HCT116 (cell line): ENCODE measurements at regions not wholly inside any gene's neighbourhood (a gene's known extent, or its start where the extent isn't known, plus 50 kb on each side); places are given as distances from the start of the nearest gene placed in this dataset.

Source experiments
- ATAC-seq: fragments of 200-7000 bp; cut with Tn5 transposase; 2 replicates; pipeline ENCODE4 v1.9.1; 2020; ENCODE audit warnings: mild to moderate bottlenecking, moderate library complexity
- BruUV-seq: library from RNA; stranded (reverse); fragments of 400-500 nt; replicated peaks from 2 replicates; lab custom pipeline; 2021; lab: Mats Ljungman, UMichigan
- CTCF ChIA-PET: fragments of 300-600 bp; sonication (Branson Sonifier 250); formaldehyde crosslinking; loops from one replicate; lab custom pipeline; 2021; ENCODE audit warnings: antibody characterized with exemption; lab: Charles Lee
- POLR2A ChIA-PET: fragments of 300-600, 350-600 bp; sonication (Branson Sonifier 250); formaldehyde crosslinking; loops from one replicate; lab custom pipeline; 2021; ENCODE audit warnings: antibody characterized with exemption; lab: Charles Lee
- RAD21 ChIA-PET, 2 experiments: fragments of 300-600 bp; sonication (Branson Sonifier 250); formaldehyde crosslinking; loops; one replicate each; lab custom pipeline; 2023; ENCODE audit warnings: low total read pairs in 2 of 2; ENCODE audit not compliant: uncharacterized antibody in 2 of 2, unreplicated experiment in 2 of 2, low non-redundant PET in 1 of 2; lab: Charles Lee
- DNase-seq: peaks from one replicate; pipeline ENCODE4 v3.0.0-alpha.2; 2010; ENCODE audit warnings: low read depth, low spot score
- H2AFZ ChIP-seq: fragments of 200-600 bp; shearing (Covaris generic), sonication (generic); 2 replicates; pipeline ENCODE4 v1.6.1; 2017; ENCODE audit warnings: low read depth, mixed run types, mixed read lengths, antibody characterized with exemption, low read length; ENCODE audit not compliant: poor library complexity, severe bottlenecking
- H3K27ac ChIP-seq: 2 replicates; pipeline ENCODE4 v1.5.1; 2012; ENCODE audit warnings: low read depth, low read length
- H3K27me3 ChIP-seq: fragments of 200-600 bp; sonication (generic); 2 replicates; pipeline ENCODE4 v1.6.1; 2016; ENCODE audit warnings: mixed run types, low read length, mixed read lengths; ENCODE audit not compliant: insufficient read depth
- H3K36me3 ChIP-seq, 2 experiments: fragments of 200-500 bp in 1 of 2; fragments of 200-600 bp in 1 of 2; sonication (Bioruptor generic) in 1 of 2; sonication (generic) in 1 of 2; 2 replicates each; pipeline versions ENCODE4 v1.5.1 to v1.6.1; 2014 to 2016; ENCODE audit warnings: low read length in 2 of 2, inconsistent platforms in 1 of 2, mixed read lengths in 1 of 2, mixed run types in 1 of 2; ENCODE audit not compliant: insufficient read depth in 2 of 2, control insufficient read depth in 1 of 2
- H3K4me1 ChIP-seq, 2 experiments: fragments of 200-600 bp in 1 of 2; sonication (generic) in 1 of 2; 2 replicates each; pipeline versions ENCODE4 v1.5.1 to v1.6.1; 2012 to 2017; ENCODE audit warnings: low read length in 2 of 2, inconsistent platforms in 1 of 2, mild to moderate bottlenecking in 1 of 2, mixed read lengths in 1 of 2, mixed run types in 1 of 2, moderate library complexity in 1 of 2; ENCODE audit not compliant: insufficient read depth in 2 of 2, control insufficient read depth in 1 of 2
- H3K4me2 ChIP-seq: fragments of 200-600 bp; sonication (generic); 2 replicates; pipeline ENCODE4 v1.6.1; 2017; ENCODE audit warnings: mixed run types, low read length, mixed read lengths
- H3K4me3 ChIP-seq, 2 experiments: fragments of 200-600 bp in 1 of 2; sonication (generic) in 1 of 2; replicated peaks in 1 of 2; 2 replicates each; pipeline ENCODE4 v1.5.1; 2011 to 2016; ENCODE audit warnings: low read length in 2 of 2, control low read depth in 1 of 2, low read depth in 1 of 2, mild to moderate bottlenecking in 1 of 2, mixed read lengths in 1 of 2, mixed run types in 1 of 2
- H3K79me2 ChIP-seq: fragments of 200-600 bp; sonication (generic); 2 replicates; pipeline ENCODE4 v1.6.1; 2017; ENCODE audit warnings: mild to moderate bottlenecking, mixed run types, low read length, moderate library complexity, mixed read lengths; ENCODE audit not compliant: insufficient read depth
- H3K9ac ChIP-seq: fragments of 200-600 bp; sonication (generic); 2 replicates; pipeline ENCODE4 v1.6.1; 2016; ENCODE audit warnings: low read length, mixed read lengths
- H3K9me2 ChIP-seq: fragments of 200-600 bp; sonication (generic), shearing (Covaris generic); 2 replicates; pipeline ENCODE4 v1.6.1; 2017; ENCODE audit warnings: mixed run types, mild to moderate bottlenecking, moderate library complexity; ENCODE audit not compliant: insufficient read depth
- H3K9me3 ChIP-seq, 2 experiments: fragments of 200-500 bp in 1 of 2; fragments of 200-600 bp in 1 of 2; sonication (Bioruptor generic) in 1 of 2; sonication (generic) in 1 of 2; 2 replicates each; pipeline ENCODE4 v1.6.1; 2014 to 2017; ENCODE audit warnings: low read length in 2 of 2, mixed read lengths in 2 of 2, inconsistent platforms in 1 of 2, low read depth in 1 of 2, mild to moderate bottlenecking in 1 of 2, mixed run types in 1 of 2, moderate library complexity in 1 of 2; ENCODE audit not compliant: control insufficient read depth in 1 of 2, insufficient read depth in 1 of 2
- H4K20me1 ChIP-seq: fragments of 200-600 bp; sonication (generic), shearing (Covaris generic); 2 replicates; pipeline ENCODE4 v1.6.1; 2017; ENCODE audit warnings: mixed run types, mild to moderate bottlenecking, moderate library complexity; ENCODE audit not compliant: insufficient read depth
- CBX3 ChIP-seq: IDR thresholded peaks from 2 replicates; pipeline ENCODE4 v1.6.1; 2012; ENCODE audit warnings: low read depth
- CEBPB ChIP-seq: IDR thresholded peaks from 2 replicates; pipeline ENCODE4 v1.6.1; 2012; ENCODE audit warnings: low read depth
- ELF1 ChIP-seq: IDR thresholded peaks from 2 replicates; pipeline ENCODE4 v1.6.1; 2012; ENCODE audit warnings: low read depth, borderline replicate concordance
- EZH2phosphoT487 ChIP-seq: fragments of 200-600 bp; IDR thresholded peaks from 2 replicates; pipeline ENCODE4 v1.6.1; 2018; ENCODE audit warnings: antibody characterized with exemption, borderline replicate concordance
- FOSL1 ChIP-seq: IDR thresholded peaks from 2 replicates; pipeline ENCODE4 v1.6.1; 2012; ENCODE audit warnings: low read depth
- JUND ChIP-seq: IDR thresholded peaks from 2 replicates; pipeline ENCODE4 v1.6.1; 2012
- POLR2AphosphoS5 ChIP-seq: IDR thresholded peaks from 2 replicates; pipeline ENCODE4 v1.6.1; 2011; ENCODE audit warnings: mild to moderate bottlenecking, low read depth, low read length, moderate library complexity
- RAD21 ChIP-seq: IDR thresholded peaks from 2 replicates; pipeline ENCODE4 v1.6.1; 2012; ENCODE audit warnings: low read depth, mild to moderate bottlenecking
- SIN3A ChIP-seq: IDR thresholded peaks from 2 replicates; pipeline ENCODE4 v1.6.1; 2012; ENCODE audit warnings: low read depth
- SP1 ChIP-seq: IDR thresholded peaks from 2 replicates; pipeline ENCODE4 v1.6.1; 2012; ENCODE audit warnings: low read depth
- SRF ChIP-seq: IDR thresholded peaks from 2 replicates; pipeline ENCODE4 v1.6.1; 2012; ENCODE audit warnings: low read depth
- TCF7L2 ChIP-seq: IDR thresholded peaks from 2 replicates; pipeline ENCODE4 v1.7.0; 2011; ENCODE audit warnings: borderline replicate concordance, inconsistent platforms; ENCODE audit not compliant: insufficient read depth, insufficient read length; ENCODE audit errors: extremely low read depth
- YY1 ChIP-seq: IDR thresholded peaks from 2 replicates; pipeline ENCODE4 v1.6.1; 2011; ENCODE audit warnings: low read length, low read depth, moderate library complexity, mild to moderate bottlenecking; ENCODE audit not compliant: insufficient replicate concordance; ENCODE audit errors: extremely low read depth
- ZFX ChIP-seq: fragments of 450-650 bp; IDR thresholded peaks from 2 replicates; pipeline ENCODE4 v1.6.1; 2017
- ZNF274 ChIP-seq: fragments of 200-500 bp; sonication (Bioruptor generic); IDR thresholded peaks from 2 replicates; pipeline ENCODE4 v1.6.1; 2014; ENCODE audit warnings: mild to moderate bottlenecking, low read depth, low read length, inconsistent platforms
- intact Hi-C: fragments of 100-400 bp; cut with micrococcal nuclease; formaldehyde crosslinking; loops from 2 replicates; pipeline ENCODE4 v1.10.0; 2022
- TF ChIP-seq, protein P1 (sequence below): IDR thresholded peaks from 2 replicates; pipeline ENCODE4 v1.6.1; 2012
- TF ChIP-seq, protein P2 (sequence below): IDR thresholded peaks from 2 replicates; pipeline ENCODE4 v1.6.1; 2012; ENCODE audit warnings: low read depth
- TF ChIP-seq, protein P3 (sequence below): IDR thresholded peaks from 2 replicates; pipeline ENCODE4 v1.6.1; 2011; ENCODE audit warnings: mild to moderate bottlenecking, low read length, moderate library complexity; ENCODE audit not compliant: insufficient replicate concordance; ENCODE audit errors: extremely low read depth
- TF ChIP-seq, protein P4 (sequence below), 3 experiments: fragments of 200-600 bp in 1 of 3; sonication (generic) in 1 of 3; IDR thresholded peaks in 2 of 3; conservative IDR thresholded peaks in 1 of 3; 2 replicates each; pipeline ENCODE4 v1.5.1; 2012 to 2017; ENCODE audit warnings: low read depth in 2 of 3, low read length in 2 of 3, antibody characterized with exemption in 1 of 3, borderline replicate concordance in 1 of 3, control low read depth in 1 of 3, mild to moderate bottlenecking in 1 of 3, mixed read lengths in 1 of 3, mixed run types in 1 of 3, moderate library complexity in 1 of 3; ENCODE audit not compliant: insufficient read depth in 1 of 3

DNA sequence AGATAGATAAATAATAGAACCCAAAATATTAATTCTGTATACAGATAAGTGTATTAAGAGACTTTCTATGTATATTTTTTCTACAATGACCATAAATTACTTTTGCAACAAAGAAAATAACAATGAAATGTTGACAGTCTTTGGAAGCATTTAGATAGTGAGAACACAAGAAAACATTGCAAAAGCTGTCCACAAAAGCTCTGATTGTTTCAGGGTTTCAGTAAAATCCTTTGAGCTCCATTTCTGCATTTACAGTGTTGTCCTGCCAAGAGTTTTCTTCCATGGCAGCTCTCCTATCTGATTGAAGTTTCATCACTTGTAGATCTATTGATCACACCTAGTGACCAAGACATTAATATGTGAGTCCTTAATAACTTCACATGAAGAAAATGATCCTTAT lies 321.8 kb downstream of the GPR37 start:
- Histone ChIP-seq H3K79me2 (no peaks in the 10 kb centered on the region), H3K9me2 (no peaks in the 10 kb centered on the region), H3K4me1 (no peaks in the 10 kb centered on the region), H3K27ac (no peak overlapping the region), H2AFZ (no peak overlapping the region), H4K20me1 (no peaks in the 10 kb centered on the region), H3K36me3 (no peaks in the 10 kb centered on the region), H3K9ac (no peak overlapping the region), H3K9me3 (no peaks in the 10 kb centered on the region), H3K4me2 (no peak overlapping the region), H3K4me3 (no peak overlapping the region), H3K27me3 (no peaks in the 10 kb centered on the region)
- DNase-seq: no peak
- intact Hi-C loops: no loop called here
- BruUV-seq: no TSS peak
- CTCF ChIA-PET: no interaction called here
- no peak for TF ChIP-seq ELF1
- no peak for TF ChIP-seq SP1
- TF ChIP-seq POLR2AphosphoS5: no peak
- no peak for TF ChIP-seq SIN3A
- TF ChIP-seq RAD21: no peak
- no peak for TF ChIP-seq ZFX
- no peak for TF ChIP-seq FOSL1
- no peak for TF ChIP-seq CBX3
- TF ChIP-seq, protein P1, sequence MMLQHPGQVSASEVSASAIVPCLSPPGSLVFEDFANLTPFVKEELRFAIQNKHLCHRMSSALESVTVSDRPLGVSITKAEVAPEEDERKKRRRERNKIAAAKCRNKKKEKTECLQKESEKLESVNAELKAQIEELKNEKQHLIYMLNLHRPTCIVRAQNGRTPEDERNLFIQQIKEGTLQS: no peak
- no peak for TF ChIP-seq YY1
- TF ChIP-seq, protein P2, sequence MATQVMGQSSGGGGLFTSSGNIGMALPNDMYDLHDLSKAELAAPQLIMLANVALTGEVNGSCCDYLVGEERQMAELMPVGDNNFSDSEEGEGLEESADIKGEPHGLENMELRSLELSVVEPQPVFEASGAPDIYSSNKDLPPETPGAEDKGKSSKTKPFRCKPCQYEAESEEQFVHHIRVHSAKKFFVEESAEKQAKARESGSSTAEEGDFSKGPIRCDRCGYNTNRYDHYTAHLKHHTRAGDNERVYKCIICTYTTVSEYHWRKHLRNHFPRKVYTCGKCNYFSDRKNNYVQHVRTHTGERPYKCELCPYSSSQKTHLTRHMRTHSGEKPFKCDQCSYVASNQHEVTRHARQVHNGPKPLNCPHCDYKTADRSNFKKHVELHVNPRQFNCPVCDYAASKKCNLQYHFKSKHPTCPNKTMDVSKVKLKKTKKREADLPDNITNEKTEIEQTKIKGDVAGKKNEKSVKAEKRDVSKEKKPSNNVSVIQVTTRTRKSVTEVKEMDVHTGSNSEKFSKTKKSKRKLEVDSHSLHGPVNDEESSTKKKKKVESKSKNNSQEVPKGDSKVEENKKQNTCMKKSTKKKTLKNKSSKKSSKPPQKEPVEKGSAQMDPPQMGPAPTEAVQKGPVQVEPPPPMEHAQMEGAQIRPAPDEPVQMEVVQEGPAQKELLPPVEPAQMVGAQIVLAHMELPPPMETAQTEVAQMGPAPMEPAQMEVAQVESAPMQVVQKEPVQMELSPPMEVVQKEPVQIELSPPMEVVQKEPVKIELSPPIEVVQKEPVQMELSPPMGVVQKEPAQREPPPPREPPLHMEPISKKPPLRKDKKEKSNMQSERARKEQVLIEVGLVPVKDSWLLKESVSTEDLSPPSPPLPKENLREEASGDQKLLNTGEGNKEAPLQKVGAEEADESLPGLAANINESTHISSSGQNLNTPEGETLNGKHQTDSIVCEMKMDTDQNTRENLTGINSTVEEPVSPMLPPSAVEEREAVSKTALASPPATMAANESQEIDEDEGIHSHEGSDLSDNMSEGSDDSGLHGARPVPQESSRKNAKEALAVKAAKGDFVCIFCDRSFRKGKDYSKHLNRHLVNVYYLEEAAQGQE: no peak
- TF ChIP-seq, protein P3, sequence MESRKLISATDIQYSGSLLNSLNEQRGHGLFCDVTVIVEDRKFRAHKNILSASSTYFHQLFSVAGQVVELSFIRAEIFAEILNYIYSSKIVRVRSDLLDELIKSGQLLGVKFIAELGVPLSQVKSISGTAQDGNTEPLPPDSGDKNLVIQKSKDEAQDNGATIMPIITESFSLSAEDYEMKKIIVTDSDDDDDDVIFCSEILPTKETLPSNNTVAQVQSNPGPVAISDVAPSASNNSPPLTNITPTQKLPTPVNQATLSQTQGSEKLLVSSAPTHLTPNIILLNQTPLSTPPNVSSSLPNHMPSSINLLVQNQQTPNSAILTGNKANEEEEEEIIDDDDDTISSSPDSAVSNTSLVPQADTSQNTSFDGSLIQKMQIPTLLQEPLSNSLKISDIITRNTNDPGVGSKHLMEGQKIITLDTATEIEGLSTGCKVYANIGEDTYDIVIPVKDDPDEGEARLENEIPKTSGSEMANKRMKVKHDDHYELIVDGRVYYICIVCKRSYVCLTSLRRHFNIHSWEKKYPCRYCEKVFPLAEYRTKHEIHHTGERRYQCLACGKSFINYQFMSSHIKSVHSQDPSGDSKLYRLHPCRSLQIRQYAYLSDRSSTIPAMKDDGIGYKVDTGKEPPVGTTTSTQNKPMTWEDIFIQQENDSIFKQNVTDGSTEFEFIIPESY: no peak
- no peak for TF ChIP-seq SRF
- no peak for TF ChIP-seq ZNF274
- TF ChIP-seq TCF7L2: no peak
- no peak for TF ChIP-seq CEBPB
- TF ChIP-seq EZH2phosphoT487: no peak
- TF ChIP-seq, protein P4, sequence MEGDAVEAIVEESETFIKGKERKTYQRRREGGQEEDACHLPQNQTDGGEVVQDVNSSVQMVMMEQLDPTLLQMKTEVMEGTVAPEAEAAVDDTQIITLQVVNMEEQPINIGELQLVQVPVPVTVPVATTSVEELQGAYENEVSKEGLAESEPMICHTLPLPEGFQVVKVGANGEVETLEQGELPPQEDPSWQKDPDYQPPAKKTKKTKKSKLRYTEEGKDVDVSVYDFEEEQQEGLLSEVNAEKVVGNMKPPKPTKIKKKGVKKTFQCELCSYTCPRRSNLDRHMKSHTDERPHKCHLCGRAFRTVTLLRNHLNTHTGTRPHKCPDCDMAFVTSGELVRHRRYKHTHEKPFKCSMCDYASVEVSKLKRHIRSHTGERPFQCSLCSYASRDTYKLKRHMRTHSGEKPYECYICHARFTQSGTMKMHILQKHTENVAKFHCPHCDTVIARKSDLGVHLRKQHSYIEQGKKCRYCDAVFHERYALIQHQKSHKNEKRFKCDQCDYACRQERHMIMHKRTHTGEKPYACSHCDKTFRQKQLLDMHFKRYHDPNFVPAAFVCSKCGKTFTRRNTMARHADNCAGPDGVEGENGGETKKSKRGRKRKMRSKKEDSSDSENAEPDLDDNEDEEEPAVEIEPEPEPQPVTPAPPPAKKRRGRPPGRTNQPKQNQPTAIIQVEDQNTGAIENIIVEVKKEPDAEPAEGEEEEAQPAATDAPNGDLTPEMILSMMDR (IDR thresholded peaks at IDR 0.05 in 2 of 3, conservative IDR thresholded peaks at IDR 0.05 in 1 of 3; ENCODE audit: borderline replicate concordance in 1 of 3, insufficient read depth in 1 of 3, low read depth in 2 of 3, low read length in 2 of 3): no peak
- no peak for TF ChIP-seq JUND
- RAD21 ChIA-PET: no interaction called here
- no peak for ATAC-seq
- POLR2A ChIA-PET: no interaction called here
